WERI-Rb-1 (cell line): ENCODE measurements at regions not wholly inside any gene's neighbourhood (a gene's known extent, or its start where the extent isn't known, plus 50 kb on each side); places are given as distances from the start of the nearest gene placed in this dataset.

Experiments
- DNase-seq: peaks from one replicate; pipeline ENCODE4 v3.0.0-alpha.2; 2020
- H3K27ac ChIP-seq: fragments of 250-450 bp; sonication (Bioruptor Pico); 2 replicates; pipeline ENCODE4 v1.5.1; 2020; ENCODE audit warnings: mild to moderate bottlenecking, moderate library complexity
- H3K27me3 ChIP-seq: fragments of 250-450 bp; sonication (Bioruptor Pico); 2 replicates; pipeline ENCODE4 v1.5.1; 2021; ENCODE audit warnings: mild to moderate bottlenecking, low read depth, moderate library complexity; ENCODE audit not compliant: insufficient read depth, severe bottlenecking
- H3K36me3 ChIP-seq: fragments of 250-450 bp; sonication (Bioruptor Pico); 2 replicates; pipeline ENCODE4 v1.5.1; 2020; ENCODE audit warnings: mild to moderate bottlenecking, moderate library complexity
- H3K4me3 ChIP-seq: 2 replicates; pipeline ENCODE4 v1.5.1; 2011; ENCODE audit warnings: low read depth, mild to moderate bottlenecking, control low read depth, low read length
- H3K9me3 ChIP-seq: fragments of 250-450 bp; sonication (Bioruptor Pico); 2 replicates; pipeline ENCODE4 v1.5.1; 2021; ENCODE audit warnings: mild to moderate bottlenecking, moderate library complexity; ENCODE audit not compliant: severe bottlenecking
- TF ChIP-seq, protein P1 (sequence below): IDR thresholded peaks from 2 replicates; pipeline ENCODE4 v1.5.1; 2011; ENCODE audit warnings: low read depth, mild to moderate bottlenecking, control low read depth, inconsistent platforms, low read length

GRCh38 chr15:68487087-68487843 lies 55.3 kb upstream of the ITGA11 start:
- no peak for DNase-seq
- Histone ChIP-seq H3K36me3 (no peaks in the 10 kb centered on the region), H3K4me3 (no peak overlapping the region), H3K27ac (no peak overlapping the region), H3K9me3 (no peaks in the 10 kb centered on the region), H3K27me3 (no peaks in the 10 kb centered on the region)
- TF ChIP-seq, protein P1, sequence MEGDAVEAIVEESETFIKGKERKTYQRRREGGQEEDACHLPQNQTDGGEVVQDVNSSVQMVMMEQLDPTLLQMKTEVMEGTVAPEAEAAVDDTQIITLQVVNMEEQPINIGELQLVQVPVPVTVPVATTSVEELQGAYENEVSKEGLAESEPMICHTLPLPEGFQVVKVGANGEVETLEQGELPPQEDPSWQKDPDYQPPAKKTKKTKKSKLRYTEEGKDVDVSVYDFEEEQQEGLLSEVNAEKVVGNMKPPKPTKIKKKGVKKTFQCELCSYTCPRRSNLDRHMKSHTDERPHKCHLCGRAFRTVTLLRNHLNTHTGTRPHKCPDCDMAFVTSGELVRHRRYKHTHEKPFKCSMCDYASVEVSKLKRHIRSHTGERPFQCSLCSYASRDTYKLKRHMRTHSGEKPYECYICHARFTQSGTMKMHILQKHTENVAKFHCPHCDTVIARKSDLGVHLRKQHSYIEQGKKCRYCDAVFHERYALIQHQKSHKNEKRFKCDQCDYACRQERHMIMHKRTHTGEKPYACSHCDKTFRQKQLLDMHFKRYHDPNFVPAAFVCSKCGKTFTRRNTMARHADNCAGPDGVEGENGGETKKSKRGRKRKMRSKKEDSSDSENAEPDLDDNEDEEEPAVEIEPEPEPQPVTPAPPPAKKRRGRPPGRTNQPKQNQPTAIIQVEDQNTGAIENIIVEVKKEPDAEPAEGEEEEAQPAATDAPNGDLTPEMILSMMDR, result no peak

GRCh38 chr15:68488290-68488689 lies 56.3 kb upstream of the ITGA11 start:
- no peak for DNase-seq
- Histone ChIP-seq H3K27me3 (no peaks in the 10 kb centered on the region), H3K4me3 (no peak overlapping the region), H3K27ac (no peak overlapping the region), H3K9me3 (no peaks in the 10 kb centered on the region), H3K36me3 (no peaks in the 10 kb centered on the region)
- TF ChIP-seq, protein P1, result no peak

GRCh38 chr15:68488966-68489365 lies 57.0 kb upstream of the ITGA11 start:
- H3K4me3 ChIP-seq, result no peak overlapping the region
- DNase-seq, result no peak
- no peaks in the 10 kb centered on the region for H3K36me3 ChIP-seq
- H3K27me3 ChIP-seq, result no peaks in the 10 kb centered on the region
- H3K27ac ChIP-seq, result no peak overlapping the region
- no peaks in the 10 kb centered on the region for H3K9me3 ChIP-seq
- TF ChIP-seq, protein P1, result no peak

GRCh38 chr15:68489421-68489820 lies 57.5 kb upstream of the ITGA11 start:
- H3K4me3 ChIP-seq, result no peak overlapping the region
- H3K36me3 ChIP-seq, result no peaks in the 10 kb centered on the region
- TF ChIP-seq, protein P1, result no peak
- no peak overlapping the region for H3K27ac ChIP-seq
- no peaks in the 10 kb centered on the region for H3K9me3 ChIP-seq
- DNase-seq, result no peak
- H3K27me3 ChIP-seq, result no peaks in the 10 kb centered on the region

DNA sequence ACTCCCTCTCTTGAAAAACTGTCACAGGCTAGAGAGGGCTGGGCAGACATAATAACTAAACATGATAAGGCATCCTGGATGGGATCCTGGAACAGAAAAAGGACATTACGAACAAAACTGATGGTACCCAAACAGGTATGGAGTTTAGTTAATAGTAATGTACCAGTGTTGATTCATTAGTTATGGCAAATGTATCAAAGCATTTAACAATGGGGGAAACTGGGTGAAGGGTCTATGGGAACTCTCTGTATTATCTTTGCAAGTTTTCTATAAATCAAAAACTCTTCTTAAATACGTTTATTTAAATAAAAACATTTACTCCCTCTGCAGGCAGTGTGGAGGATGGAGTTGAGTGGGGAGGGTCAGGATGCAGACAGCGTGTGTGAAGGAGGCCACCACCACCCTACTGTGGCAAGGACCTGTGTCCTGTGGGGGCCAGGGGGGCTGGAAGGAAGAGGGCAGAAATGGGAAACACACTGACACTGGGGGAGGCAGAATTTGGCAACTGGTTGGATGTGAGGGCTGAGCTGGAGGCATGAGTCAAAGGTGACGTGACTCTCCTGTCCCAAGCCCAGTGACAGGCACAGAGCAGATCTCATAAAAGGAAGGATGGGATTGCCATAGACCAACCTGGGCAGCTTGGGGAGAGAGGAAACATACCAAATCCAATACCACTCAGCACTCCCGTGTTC lies 59.6 kb upstream of the ITGA11 start:
- Histone ChIP-seq H3K9me3 (no peaks in the 10 kb centered on the region), H3K27ac (no peak overlapping the region), H3K27me3 (no peaks in the 10 kb centered on the region), H3K36me3 (no peaks in the 10 kb centered on the region), H3K4me3 (no peak overlapping the region)
- no peak for DNase-seq
- TF ChIP-seq, protein P1, result no peak
